ENCODE measurements at regions not wholly inside any gene's neighbourhood (a gene's known extent, or its start where the extent isn't known, plus 50 kb on each side); places are given as distances from the start of the nearest gene placed in this dataset.
A peak's percentile ranks its signal among the peaks of the same experiment; 100 is the strongest.
"Not testable (repeated sequence)": the region's sequence is repeated elsewhere in the genome, so short reads cannot be mapped to it uniquely, and the experiment has no call there.

DNA sequence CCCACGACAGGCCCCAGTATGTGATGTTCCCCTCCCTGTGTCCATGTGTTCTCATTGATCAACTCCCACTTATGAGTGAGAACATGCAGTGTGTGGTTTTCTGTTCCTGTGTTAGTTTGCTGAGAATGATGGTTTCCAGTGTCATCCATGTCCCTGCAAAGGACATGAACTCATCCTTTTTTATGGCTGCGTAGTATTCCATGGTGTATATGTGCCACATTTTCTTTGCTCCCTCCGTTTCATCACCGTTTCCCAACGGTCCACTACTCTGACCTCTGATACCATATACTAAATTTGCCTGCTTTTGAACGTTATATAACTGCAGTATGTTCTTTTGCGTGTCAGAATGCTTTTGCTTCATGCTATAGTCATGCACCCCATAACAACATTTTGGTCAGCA is 94.0 kb upstream of the SCAF8 start:
- not testable (repeated sequence) for H3K9me3 Mint-ChIP-seq, H3K27ac Mint-ChIP-seq, ATAC-seq, H3K4me3 Mint-ChIP-seq, H3K27me3 Mint-ChIP-seq, DNase-seq, H3K4me1 Mint-ChIP-seq

DNA sequence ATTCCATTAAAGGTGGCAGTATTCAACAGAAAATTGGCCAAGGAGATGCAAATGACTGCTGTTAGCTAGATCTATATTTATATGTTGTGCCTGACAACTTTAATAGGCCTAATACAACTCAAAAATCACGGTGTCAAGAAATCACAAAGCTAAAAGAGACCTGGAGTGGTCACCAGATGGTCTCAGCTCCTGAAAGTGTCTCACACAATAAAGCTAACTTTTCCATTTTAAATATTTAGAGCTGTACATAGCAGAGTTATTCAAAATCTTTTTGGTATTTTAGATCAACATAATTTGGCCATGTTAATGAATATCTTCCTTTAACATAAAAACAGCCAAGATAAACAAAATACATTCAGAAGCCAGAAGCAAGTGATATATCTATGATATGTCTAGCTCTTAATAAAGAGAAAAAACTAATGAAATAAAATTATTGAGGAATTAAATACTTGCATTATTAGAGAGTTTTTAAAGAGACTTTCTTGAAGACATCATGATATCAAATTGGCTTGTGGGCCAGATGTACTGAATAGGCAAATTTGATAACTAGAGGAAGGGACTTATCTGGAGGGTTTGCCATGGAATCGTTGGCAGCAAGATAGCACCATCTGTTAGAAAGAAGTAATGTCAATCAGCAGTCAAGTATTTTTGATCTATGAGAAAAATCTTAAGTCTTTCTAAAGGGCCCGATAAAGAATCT is 84.9 kb upstream of the SCAF8 start:
- Mint-ChIP-seq H3K4me3 (no peak overlapping the region), H3K27ac (no peak overlapping the region), H3K27me3 (no peaks in the 10 kb centered on the region), H3K4me1 (no peaks in the 10 kb centered on the region), H3K9me3 (peaks cover 0 to 5% of the 10 kb centered on the region in 2 donors)
- ATAC-seq: no peak
- DNase-seq: no peak

DNA sequence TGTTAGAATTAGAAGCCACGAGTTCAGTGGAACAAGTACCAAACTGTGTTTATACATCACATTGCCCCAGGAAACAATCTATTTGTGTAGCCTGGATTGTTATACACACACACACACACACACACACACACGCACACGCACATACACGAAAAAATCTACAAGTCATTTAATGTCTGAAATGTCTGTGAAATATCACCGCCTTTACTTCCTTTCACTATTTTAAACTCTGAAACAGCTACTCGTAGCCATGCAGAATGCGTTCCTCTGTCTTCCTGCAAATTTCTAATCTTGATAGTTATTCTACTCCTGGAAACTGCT is 84.4 kb upstream of the SCAF8 start:
- H3K27ac Mint-ChIP-seq: no peak overlapping the region
- ATAC-seq: no peak
- H3K4me3 Mint-ChIP-seq: no peak overlapping the region
- H3K9me3 Mint-ChIP-seq: peaks cover 0 to 5% of the 10 kb centered on the region in 2 donors
- H3K27me3 Mint-ChIP-seq: no peaks in the 10 kb centered on the region
- DNase-seq: no peak
- no peaks in the 10 kb centered on the region for H3K4me1 Mint-ChIP-seq

DNA sequence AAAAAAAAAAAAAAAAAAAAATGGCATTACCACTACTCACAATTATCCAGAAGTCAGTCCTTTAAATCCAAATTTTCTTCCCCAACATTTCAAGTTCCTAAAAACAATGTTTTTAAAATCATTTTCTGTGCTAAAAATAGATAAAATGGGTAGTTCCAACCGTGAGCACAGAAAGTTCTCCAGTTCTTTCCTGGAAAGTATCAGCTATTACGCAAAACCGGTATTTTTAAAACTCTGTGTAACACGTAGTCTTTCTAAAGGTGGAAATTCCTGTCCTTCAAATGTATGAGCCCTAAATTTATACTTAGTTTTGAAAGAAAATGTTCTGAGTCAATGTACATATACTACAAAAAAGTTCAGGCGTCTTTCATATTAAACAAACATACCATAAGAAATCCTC is 83.5 kb upstream of the SCAF8 start:
- Mint-ChIP-seq H3K27ac (no peak overlapping the region), H3K4me1 (no peaks in the 10 kb centered on the region), H3K4me3 (no peak overlapping the region), H3K27me3 (no peaks in the 10 kb centered on the region), H3K9me3 (peaks cover 0 to 5% of the 10 kb centered on the region in 2 donors)
- no peak for DNase-seq
- ATAC-seq: no peak

DNA sequence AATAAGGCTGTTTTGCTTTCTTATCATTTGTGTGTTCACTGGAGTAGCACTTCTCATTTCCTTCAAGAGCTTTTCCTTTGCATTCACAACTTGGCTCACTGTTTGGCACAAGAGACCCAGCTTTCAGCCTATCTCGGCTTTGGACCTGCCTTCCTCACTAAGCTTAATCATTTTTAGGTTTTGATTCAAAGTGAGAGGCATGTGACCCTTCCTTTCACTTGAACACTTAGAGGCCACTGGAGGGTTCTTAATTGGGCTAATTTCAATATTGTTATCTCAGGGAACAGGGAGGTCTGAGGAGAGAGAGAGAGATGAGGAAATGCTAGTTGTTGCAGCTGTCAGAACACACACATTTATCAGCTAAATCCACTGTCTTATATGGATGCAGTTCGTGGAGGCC is 82.9 kb upstream of the SCAF8 start:
- Mint-ChIP-seq H3K4me1 (no peaks in the 10 kb centered on the region), H3K27me3 (no peaks in the 10 kb centered on the region), H3K27ac (no peak overlapping the region), H3K4me3 (no peak overlapping the region), H3K9me3 (peaks cover 0 to 5% of the 10 kb centered on the region in 2 donors)
- no peak for ATAC-seq
- DNase-seq: no peak

DNA sequence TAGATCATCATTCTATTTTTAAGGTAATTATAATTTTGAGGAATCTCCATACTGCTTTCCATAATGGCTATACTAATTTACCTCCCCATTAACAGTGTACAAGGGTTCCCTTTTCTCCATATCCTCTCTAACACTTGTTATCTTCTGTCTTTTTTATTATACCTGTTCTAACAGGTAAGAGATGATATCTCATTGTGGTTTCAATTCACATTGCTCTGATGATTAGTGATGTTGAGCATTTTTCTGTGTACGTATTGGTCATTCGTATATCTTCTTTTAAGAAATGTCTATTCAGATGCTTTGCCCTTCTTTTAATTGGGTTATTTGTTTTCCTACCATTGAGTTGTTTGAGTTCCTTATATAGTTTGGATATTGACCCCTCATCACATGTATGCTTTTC is 81.6 kb upstream of the SCAF8 start:
- H3K9me3 Mint-ChIP-seq: peaks cover 0 to 5% of the 10 kb centered on the region in 2 donors
- no peaks in the 10 kb centered on the region for H3K4me1 Mint-ChIP-seq
- ATAC-seq (no peak), DNase-seq (no peak)
- H3K27ac Mint-ChIP-seq: no peak overlapping the region
- no peaks in the 10 kb centered on the region for H3K27me3 Mint-ChIP-seq
- no peak overlapping the region for H3K4me3 Mint-ChIP-seq

DNA sequence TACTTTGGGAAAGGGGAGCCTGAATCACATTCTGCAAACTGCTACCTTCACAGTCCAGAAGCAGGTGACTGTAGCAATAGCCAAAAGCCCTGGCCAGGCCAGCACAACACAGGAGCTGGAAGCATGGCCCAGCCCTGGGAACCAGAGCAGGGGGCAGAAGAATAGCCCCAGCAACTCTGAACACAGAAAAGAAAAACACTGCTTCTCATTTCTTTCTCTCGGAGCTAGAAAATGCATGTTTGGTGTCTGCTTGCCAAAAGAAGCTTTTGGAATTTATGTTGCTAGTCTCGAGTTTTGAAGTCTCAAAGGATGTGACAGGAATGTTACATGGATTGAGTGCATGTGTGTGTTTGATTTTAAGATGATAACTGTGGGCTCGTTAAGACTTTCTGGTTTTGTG is 79.8 kb upstream of the SCAF8 start:
- no peaks in the 10 kb centered on the region for H3K4me1 Mint-ChIP-seq
- no peak for ATAC-seq
- H3K27me3 Mint-ChIP-seq: no peaks in the 10 kb centered on the region
- no peak overlapping the region for H3K27ac Mint-ChIP-seq
- peaks cover 0 to 5% of the 10 kb centered on the region in 2 donors for H3K9me3 Mint-ChIP-seq
- no peak overlapping the region for H3K4me3 Mint-ChIP-seq
- DNase-seq: no peak

DNA sequence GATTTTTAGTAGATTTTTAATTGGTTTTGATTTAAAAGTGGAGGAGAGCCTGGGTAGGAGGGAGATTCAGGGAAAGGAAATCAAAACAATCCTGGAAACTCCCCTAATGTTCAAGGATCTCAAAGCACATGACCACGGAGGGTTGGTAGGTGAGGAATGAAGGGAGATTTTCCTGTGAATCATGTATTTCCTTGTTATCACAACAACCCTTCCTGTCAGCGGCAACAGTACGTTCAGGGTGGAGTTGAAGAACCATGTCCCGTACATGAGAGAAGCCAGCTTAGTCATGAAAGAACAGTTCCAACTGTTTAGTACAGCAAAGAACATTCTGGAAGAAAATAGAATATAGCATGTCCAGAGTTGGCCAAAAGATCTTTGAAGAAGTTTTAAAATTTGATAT is 79.4 kb upstream of the SCAF8 start:
- no peaks in the 10 kb centered on the region for H3K4me1 Mint-ChIP-seq
- H3K4me3 Mint-ChIP-seq: no peak overlapping the region
- ATAC-seq: no peak
- no peaks in the 10 kb centered on the region for H3K27me3 Mint-ChIP-seq
- no peak for DNase-seq
- peaks cover 0 to 5% of the 10 kb centered on the region in 2 donors for H3K9me3 Mint-ChIP-seq
- no peak overlapping the region for H3K27ac Mint-ChIP-seq

DNA sequence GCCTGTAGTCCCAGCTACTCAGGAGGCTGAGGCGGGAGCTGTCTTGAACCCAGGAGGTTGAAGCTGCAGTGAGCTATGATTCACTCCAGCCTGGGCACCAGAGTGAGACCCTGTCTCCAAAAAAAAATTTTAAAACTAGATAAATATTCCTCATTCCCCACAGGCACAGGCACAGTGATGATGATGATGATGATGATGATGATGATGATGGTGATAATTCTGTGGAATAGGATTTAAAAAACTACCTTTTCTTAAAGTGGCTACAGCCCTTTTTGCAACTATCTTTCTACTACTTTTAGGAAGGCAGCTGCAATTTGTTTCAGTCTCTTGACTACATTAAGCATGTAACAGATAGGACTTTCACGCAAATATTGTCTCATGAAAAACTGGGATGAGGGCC is 76.6 kb upstream of the SCAF8 start:
- no peaks in the 10 kb centered on the region for H3K4me1 Mint-ChIP-seq
- no peaks in the 10 kb centered on the region for H3K9me3 Mint-ChIP-seq
- no peak for ATAC-seq
- no peak for DNase-seq
- H3K27me3 Mint-ChIP-seq: no peaks in the 10 kb centered on the region
- H3K4me3 Mint-ChIP-seq: no peak overlapping the region
- H3K27ac Mint-ChIP-seq: no peak overlapping the region

DNA sequence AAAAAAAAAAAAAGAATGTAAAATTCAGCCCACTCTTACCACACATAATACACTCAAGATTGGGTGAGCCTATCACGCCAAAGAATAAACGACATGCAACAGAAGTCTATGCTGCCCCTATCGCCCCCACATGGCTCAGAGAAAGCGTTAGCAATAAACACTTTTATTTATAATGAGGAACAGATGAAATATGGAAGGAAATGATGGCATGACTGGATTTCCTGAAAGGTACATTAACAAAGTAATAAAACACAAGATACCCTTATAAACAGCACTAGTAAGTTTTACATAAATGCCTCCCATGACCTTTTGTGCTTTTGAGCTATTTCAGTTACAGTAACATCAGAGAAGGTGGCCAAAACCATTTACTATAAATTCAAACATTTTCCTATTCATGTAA is 71.4 kb upstream of the SCAF8 start:
- no peaks in the 10 kb centered on the region for H3K9me3 Mint-ChIP-seq
- H3K4me3 Mint-ChIP-seq: no peak overlapping the region
- ATAC-seq: no peak
- no peak for DNase-seq
- no peaks in the 10 kb centered on the region for H3K4me1 Mint-ChIP-seq
- H3K27me3 Mint-ChIP-seq: no peaks in the 10 kb centered on the region
- H3K27ac Mint-ChIP-seq: no peak overlapping the region

DNA sequence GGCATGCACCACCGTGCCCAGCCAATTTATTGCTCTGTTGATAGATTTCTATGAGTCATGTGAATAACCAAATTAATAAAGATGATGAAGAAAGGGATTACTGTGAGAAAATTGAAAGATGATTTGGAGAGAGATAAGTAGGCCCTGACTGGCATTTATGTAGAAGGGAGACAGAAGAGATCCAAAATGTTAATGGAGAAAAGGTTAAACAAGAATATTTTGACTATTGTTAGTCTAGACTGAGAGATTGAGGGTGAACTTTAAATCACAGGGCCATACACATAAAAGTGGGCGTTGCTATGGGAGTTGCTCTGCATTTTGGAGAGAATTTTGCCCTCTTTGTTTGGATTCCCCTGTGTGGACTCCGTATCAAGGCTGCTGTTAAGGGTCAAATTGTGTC is 68.9 kb upstream of the SCAF8 start:
- DNase-seq (no peak), ATAC-seq (no peak)
- no peaks in the 10 kb centered on the region for H3K9me3 Mint-ChIP-seq
- H3K27ac Mint-ChIP-seq: no peak overlapping the region
- H3K4me3 Mint-ChIP-seq: no peak overlapping the region
- H3K27me3 Mint-ChIP-seq: no peaks in the 10 kb centered on the region
- no peaks in the 10 kb centered on the region for H3K4me1 Mint-ChIP-seq

DNA sequence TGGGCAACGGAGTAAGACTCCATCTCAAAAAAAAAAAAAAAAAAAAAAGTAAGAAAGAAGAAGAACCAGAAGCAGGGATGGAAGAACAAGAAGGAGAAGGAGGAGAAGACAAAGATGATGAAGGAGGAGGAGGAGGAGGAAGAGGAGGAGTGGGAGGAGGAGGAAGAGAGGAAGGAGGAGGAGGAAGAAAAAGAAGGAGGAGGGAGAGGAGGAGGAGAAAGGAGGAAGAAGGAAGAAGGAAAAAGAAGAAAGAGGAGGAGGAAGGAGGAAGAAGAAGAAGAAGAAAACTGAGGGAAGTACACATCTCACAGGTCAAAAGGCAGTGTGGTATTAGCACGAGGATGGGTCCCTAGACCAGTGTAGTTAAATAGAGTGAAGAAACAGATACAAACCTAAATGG is 65.1 kb upstream of the SCAF8 start:
- H3K27ac Mint-ChIP-seq: no peak overlapping the region
- ATAC-seq: no peak

DNA sequence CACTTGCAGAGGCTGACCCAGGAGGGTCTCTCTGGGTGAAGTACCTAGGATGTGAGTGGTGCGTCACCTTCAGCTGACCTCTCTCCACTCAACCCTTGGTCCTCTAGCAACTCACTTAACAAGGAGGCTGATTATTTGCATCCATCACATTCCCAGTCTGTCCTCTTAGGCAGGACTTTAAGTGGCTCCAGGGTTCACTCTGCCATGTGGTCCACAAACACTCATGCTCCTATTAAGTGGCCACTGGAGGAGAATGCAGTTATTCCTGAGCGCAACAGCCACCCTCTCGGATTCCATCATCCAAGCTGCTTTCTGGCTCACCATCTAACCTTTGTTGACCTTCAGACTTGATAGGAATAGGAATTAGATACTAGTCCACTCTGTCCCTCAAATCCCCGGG is 61.1 kb upstream of the SCAF8 start:
- ATAC-seq (no peak), DNase-seq (no peak)
- Mint-ChIP-seq H3K4me1 (no peaks in the 10 kb centered on the region), H3K27me3 (no peaks in the 10 kb centered on the region), H3K27ac (no peak overlapping the region), H3K4me3 (no peak overlapping the region), H3K9me3 (no peaks in the 10 kb centered on the region)

More for the DNA sequence above, 65.1 kb upstream of the SCAF8 start:
- H3K9me3 Mint-ChIP-seq: no peaks in the 10 kb centered on the region
- H3K4me3 Mint-ChIP-seq: no peak overlapping the region
- DNase-seq: no peak
- no peaks in the 10 kb centered on the region for H3K27me3 Mint-ChIP-seq
- no peaks in the 10 kb centered on the region for H3K4me1 Mint-ChIP-seq

DNA sequence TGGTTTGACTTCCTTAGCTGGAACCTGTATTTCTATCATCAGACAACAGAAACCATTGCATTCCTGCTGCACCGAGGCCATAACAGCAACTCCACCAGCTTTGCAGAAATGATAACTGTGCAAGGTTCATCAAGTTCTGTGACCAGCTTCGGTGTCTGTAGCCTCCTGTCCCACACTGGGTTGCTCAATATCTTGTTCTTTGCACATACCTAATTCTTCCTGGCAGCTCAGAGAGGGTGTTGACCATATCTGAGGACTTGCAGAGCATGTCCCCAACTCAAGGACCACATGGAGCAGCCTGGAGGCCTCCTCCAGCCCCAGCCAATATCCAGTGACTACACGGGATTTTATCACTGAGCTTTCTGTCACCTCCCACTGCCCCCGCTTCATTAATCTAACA is 59.3 kb upstream of the SCAF8 start:
- Mint-ChIP-seq H3K4me1 (no peaks in the 10 kb centered on the region), H3K9me3 (no peaks in the 10 kb centered on the region), H3K27me3 (no peaks in the 10 kb centered on the region), H3K27ac (no peak overlapping the region), H3K4me3 (no peak overlapping the region)
- DNase-seq: no peak
- no peak for ATAC-seq

DNA sequence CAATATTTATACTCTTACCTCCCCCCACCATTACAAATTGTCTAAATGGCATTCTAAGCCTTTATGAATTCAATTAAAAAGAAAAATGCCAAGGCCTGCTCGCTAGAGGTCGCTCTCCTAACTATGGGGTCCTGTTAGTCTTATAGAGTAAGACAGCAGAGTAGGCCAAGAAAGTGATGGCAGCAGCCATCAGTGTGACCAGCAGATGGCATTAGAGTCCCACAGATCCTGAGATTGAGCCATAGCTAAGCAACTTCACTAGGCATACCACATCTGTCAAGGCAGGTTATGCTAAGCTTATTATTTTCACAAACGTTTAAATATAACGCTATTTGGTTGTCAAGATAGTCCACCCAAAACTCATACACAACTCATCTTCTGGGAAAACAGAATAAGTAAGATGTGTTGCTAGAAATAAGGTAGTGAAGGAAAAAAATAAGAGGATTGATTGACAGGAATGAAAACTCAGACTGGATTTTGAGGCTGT is 57.6 kb upstream of the SCAF8 start:
- Mint-ChIP-seq H3K4me1 (no peaks in the 10 kb centered on the region), H3K27ac (no peak overlapping the region), H3K9me3 (no peaks in the 10 kb centered on the region), H3K27me3 (no peaks in the 10 kb centered on the region), H3K4me3 (no peak overlapping the region)
- DNase-seq (peak; percentile 83 to 90), ATAC-seq (peak; percentile 99)

DNA sequence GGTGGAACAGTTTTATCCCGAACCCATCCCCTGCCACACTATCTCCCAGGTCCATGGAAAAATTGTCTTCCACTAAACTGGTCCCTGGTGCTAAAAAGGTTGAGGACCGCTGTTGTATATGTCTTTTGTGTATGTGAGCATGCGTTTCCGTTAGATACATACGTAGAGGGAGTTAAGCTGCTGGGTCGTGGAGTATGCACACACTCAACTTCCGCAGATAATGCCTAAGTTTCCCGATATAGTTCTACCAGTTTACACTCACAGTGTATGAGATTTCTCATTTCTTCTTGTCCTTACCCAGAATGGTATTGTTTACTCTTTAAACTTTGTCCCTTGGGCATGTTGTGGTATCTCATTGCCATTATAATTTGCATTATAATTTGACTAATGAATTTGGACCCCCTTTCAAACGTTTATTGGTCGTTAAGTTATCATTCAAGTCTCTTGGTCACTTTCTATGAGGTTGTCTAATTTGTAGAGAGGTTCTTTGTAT is 50.5 kb upstream of the SCAF8 start:
- no peaks in the 10 kb centered on the region for H3K27me3 Mint-ChIP-seq
- no peaks in the 10 kb centered on the region for H3K9me3 Mint-ChIP-seq
- peaks cover 27% of the 10 kb centered on the region for H3K4me1 Mint-ChIP-seq
- no peak overlapping the region for H3K4me3 Mint-ChIP-seq
- DNase-seq (no peak), ATAC-seq (no peak)
- H3K27ac Mint-ChIP-seq: no peak overlapping the region

All from stimulated activated naive CD8-positive, alpha-beta T cell treated with anti-CD3 and anti-CD28 coated beads, Interleukin-15, amount 100 ng/mL, for 72 hours (primary cell).